ENCODE measurements at regions not wholly inside any gene's neighbourhood (a gene's known extent, or its start where the extent isn't known, plus 50 kb on each side); places are given as distances from the start of the nearest gene placed in this dataset.

GRCh38 chr1:232368821-232369321 lies 261.1 kb downstream of the SIPA1L2 start:
- TF ChIP-seq CTCF (conservative IDR thresholded peaks at IDR 0.05; ENCODE audit: low read depth, low read length): no peak
- DNase-seq (ENCODE audit: low read depth): no peak
- H3K4me3 ChIP-seq (ENCODE audit: low read length): no peak overlapping the region

- H3K4me3 ChIP-seq (ENCODE audit: low read length): no peak overlapping the region
- no peak for DNase-seq (ENCODE audit: low read depth)
- no peak for TF ChIP-seq CTCF (conservative IDR thresholded peaks at IDR 0.05; ENCODE audit: low read depth, low read length)
Measured at GRCh38 chr1:232367293-232367692, 262.6 kb downstream of the SIPA1L2 start.

GRCh38 chr1:232364654-232365382 lies 265.1 kb downstream of the SIPA1L2 start:
- no peak overlapping the region for H3K4me3 ChIP-seq (ENCODE audit: low read length)
- no peak for DNase-seq (ENCODE audit: low read depth)
- TF ChIP-seq CTCF (conservative IDR thresholded peaks at IDR 0.05; ENCODE audit: low read depth, low read length): no peak

GRCh38 chr1:232363008-232363407 lies 266.9 kb downstream of the SIPA1L2 start:
- no peak for TF ChIP-seq CTCF (conservative IDR thresholded peaks at IDR 0.05; ENCODE audit: low read depth, low read length)
- no peak overlapping the region for H3K4me3 ChIP-seq (ENCODE audit: low read length)
- no peak for DNase-seq (ENCODE audit: low read depth)

GRCh38 chr1:232357416-232357815 lies 272.5 kb downstream of the SIPA1L2 start:
- no peak overlapping the region for H3K4me3 ChIP-seq (ENCODE audit: low read length)
- no peak for TF ChIP-seq CTCF (conservative IDR thresholded peaks at IDR 0.05; ENCODE audit: low read depth, low read length)

GRCh38 chr1:232355162-232356006 lies 274.5 kb downstream of the SIPA1L2 start:
- TF ChIP-seq CTCF (conservative IDR thresholded peaks at IDR 0.05; ENCODE audit: low read depth, low read length): no peak
- H3K4me3 ChIP-seq (ENCODE audit: low read length): no peak overlapping the region
- DNase-seq (ENCODE audit: low read depth): no peak

More at GRCh38 chr1:232357416-232357815, 272.5 kb downstream of the SIPA1L2 start:
- DNase-seq (ENCODE audit: low read depth): no peak

Measured in retinal pigment epithelial cell (primary cell).